WI38 (cell line): ENCODE measurements at regions not wholly inside any gene's neighbourhood (a gene's known extent, or its start where the extent isn't known, plus 50 kb on each side); places are given as distances from the start of the nearest gene placed in this dataset.

Source experiments
- H3K4me3 ChIP-seq: 2 replicates; pipeline ENCODE4 v1.5.1; 2011; ENCODE audit warnings: low read depth, mild to moderate bottlenecking, control low read depth, low read length
- TF ChIP-seq, protein P1 (sequence below): IDR thresholded peaks from 2 replicates; pipeline ENCODE4 v1.5.1; 2012; ENCODE audit warnings: low read depth, mild to moderate bottlenecking, control low read depth, low read length

DNA sequence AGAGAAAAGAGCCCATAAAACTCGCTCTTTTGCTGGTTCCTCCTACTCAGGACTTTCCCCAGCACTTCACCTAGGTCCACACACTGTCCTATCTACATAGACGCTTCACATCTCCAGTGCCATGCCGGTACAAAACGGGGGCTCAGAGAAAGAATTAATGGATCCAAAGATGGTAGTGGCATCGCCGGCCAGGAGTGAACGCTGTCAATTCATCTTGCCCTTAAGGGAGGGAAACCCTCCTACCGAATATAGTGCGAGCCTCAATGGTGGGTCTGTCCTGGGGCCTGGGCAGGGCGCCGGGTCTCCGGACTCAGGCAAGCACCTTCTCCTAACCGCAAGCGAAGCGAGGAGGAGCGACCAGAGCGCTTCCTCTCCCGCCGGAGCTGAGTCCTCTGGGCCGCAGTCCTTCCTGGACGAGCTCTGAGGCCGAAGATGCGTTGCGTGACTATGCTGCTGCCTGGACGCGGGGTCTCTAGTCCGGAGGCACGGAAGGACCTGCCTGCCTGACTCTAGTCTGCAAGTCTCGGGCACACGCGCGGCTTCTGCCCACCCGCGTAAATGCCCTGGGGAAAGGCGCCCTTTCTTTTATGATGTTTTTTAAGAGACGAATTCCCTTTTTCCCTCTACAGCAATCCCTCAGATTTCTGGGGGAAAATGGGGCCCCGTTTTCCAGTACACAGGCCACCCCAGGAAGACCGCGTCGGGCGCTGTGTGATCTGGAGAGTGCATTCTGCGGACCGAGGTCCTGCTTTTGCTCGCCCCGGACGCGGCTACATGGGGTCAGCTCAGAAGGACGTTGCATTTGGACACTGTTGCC, 100.1 kb upstream of the PRDM1 start:
- TF ChIP-seq, protein P1, sequence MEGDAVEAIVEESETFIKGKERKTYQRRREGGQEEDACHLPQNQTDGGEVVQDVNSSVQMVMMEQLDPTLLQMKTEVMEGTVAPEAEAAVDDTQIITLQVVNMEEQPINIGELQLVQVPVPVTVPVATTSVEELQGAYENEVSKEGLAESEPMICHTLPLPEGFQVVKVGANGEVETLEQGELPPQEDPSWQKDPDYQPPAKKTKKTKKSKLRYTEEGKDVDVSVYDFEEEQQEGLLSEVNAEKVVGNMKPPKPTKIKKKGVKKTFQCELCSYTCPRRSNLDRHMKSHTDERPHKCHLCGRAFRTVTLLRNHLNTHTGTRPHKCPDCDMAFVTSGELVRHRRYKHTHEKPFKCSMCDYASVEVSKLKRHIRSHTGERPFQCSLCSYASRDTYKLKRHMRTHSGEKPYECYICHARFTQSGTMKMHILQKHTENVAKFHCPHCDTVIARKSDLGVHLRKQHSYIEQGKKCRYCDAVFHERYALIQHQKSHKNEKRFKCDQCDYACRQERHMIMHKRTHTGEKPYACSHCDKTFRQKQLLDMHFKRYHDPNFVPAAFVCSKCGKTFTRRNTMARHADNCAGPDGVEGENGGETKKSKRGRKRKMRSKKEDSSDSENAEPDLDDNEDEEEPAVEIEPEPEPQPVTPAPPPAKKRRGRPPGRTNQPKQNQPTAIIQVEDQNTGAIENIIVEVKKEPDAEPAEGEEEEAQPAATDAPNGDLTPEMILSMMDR, result no peak
- H3K4me3 ChIP-seq, result no peak overlapping the region

DNA sequence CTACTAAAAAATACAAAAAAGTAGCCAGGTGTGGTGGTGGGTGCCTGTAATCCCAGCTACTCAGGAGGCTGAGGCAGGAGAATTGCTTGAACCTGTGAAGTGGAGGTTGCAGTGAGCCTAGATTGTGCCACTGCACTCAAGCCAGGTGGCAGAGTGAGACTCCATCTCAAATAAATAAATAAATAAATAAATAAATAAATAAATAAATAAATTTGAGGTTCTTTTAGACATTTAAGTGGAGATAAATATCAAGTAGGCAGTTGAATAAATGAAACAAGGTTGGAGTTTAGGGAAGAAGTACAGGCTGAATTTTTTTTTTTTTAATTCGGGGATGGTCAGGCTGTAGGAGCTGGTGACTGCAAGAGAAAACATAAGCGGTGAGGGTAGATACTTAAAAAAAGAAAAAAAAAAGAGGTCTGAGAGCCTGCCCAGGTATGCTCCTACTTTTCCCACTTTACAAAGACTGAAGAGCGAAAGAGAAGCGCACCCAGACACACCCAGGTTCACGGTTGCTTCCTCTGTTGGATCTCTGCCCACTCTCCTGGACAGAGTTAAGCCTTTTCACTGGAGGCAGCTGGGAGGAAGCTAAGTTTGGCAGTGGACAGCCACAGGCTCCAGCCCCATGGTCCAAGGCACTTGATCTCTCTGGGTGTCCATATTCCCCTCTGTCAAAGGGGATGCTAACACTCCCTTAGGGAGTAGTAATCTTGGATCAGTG, 100.9 kb upstream of the PRDM1 start:
- TF ChIP-seq, protein P1, result no peak
- no peak overlapping the region for H3K4me3 ChIP-seq

DNA sequence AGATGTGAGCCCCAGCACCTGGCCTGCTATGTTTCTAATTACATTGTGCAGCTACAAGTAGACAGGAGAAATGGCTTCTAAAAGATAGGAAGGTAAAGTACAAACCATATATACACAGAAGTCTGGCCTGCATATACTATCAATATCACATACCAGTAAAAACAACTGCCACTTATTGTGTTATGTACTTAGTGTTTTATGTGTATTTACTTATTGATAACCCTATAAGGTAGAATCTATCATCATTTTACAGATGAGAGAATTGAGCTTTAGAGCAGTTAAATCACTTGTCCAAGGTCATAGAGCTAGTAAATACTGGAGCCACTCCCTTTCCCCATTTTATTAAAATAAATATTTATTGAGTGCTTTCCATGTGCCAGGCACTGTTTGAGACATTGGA, 102.4 kb upstream of the PRDM1 start:
- no peak overlapping the region for H3K4me3 ChIP-seq
- TF ChIP-seq, protein P1, result no peak

DNA sequence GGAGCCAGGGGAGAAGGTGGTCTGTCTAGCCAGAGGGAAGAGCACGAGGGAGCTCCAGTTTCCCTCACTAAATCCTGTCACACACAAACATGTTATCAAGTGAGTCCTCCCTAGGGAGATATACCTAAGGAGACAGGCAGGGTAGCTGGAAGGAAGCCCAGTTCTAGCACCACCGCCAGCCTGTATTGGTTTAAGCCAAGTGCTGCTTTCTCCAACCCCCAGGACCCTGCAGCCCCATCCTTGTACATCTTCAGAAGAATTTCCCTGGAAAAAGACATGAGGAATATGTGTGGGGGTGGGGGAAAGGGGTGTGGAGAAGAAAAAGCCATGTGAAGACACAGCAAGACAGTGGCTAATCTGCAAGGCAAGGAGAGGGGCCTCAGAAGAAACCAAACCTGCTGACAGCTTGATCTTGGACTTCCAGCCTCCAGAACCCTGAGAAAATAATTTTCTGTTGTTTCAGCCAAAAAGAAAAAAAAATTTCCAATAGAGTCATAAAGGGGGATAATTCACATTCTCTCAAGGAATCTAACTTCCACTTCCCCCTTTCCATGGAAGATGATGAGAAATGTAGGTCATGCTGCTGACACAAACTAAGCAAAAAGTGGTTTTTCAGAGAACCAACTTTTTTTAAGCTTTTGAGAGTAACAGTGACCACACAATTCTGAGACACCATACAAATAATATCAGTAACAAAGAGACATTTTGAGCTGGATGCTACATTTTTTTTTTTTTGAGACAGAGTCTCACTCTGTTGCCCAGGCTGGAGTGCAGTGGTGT, 103.2 kb upstream of the PRDM1 start:
- no peak overlapping the region for H3K4me3 ChIP-seq
- TF ChIP-seq, protein P1, result no peak

DNA sequence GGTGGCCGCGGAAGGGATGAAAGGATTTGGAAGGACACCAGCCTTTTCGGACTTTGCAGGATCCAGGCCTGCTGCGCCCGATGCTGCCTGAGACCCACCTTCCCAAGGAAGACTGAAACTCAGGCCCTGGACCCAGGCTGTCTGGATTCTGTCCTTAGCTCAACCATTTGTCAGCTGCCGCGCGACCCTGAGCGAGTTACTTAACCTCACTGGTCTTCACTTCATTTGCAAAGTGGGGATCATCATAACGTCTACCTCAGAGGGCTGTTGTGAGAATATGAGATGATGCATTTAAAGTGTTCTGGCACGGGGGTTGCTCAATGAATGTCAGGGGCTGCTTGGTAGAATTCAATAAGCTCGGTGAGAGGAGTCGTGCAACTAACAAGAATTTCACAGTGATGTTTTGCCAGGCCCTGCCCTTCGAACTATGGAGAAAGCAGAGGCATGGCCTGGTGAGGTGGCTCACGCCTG, 104.2 kb upstream of the PRDM1 start:
- TF ChIP-seq, protein P1, result no peak
- no peak overlapping the region for H3K4me3 ChIP-seq

DNA sequence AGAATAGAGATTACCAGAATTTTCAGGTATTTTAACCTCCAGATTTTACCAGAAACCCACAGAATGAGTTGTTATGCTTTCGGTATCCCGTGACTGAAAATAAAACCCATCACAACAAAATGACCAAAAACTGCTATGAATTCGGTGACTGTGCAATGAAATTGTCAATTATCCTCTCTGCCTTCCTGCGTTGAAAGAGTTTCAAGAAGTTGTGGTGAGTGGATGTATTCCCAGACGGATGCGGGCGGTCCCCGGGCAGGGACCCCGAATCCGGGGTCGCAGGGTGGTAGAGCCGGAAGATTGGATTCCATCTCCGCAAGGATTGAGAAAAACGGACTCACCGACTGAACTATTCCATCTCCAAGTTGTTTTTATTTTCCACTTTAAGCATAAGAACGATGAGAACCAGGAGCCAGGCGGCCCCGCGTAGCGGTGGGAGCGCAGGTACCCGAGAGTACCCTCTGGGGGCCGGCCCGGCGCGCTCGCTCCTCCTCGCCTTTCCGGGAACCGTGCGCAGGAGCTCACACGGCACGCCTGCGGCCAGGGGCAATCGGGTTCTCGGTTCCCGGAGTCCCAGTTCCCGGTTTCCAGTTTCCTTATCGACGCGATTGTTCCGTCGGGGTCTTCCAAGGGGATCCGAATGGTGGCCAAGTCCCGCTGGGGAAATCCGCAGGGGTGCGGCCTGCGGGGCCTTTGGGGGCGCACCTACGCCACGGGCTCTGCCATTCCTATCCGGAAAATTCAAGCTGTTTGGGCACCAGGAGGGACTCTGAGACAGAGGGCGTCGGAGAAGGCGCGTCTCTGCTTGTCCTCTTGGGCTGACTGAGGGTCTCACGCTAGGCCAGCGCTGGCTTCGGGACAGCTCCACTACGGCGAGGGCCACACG, 104.9 kb upstream of the PRDM1 start:
- H3K4me3 ChIP-seq, result no peak overlapping the region
- TF ChIP-seq, protein P1, result no peak
